Kidney (tissue), 13 donors: ENCODE measurements at regions not wholly inside any gene's neighbourhood (a gene's known extent, or its start where the extent isn't known, plus 50 kb on each side); places are given as distances from the start of the nearest gene placed in this dataset.
A peak's percentile ranks its signal among the peaks of the same experiment; 100 is the strongest.
"Not testable (repeated sequence)": the region's sequence is repeated elsewhere in the genome, so short reads cannot be mapped to it uniquely, and the experiment has no call there.

Source experiments
- DNase-seq, 5 donors: peaks; one replicate each; pipeline ENCODE4 v3.0.0-alpha.2; 2013 to 2020
- FAIRE-seq: peaks from 2 replicates; lab custom pipeline; 2012; peaks lifted over from hg19 to GRCh38; lab: Jason Lieb, UNC
- H3K27ac ChIP-seq, 2 donors: one replicate each; pipeline ENCODE4 v1.7.0; 2013; ENCODE audit warnings: low read depth in 2 of 2, low read length in 2 of 2, inconsistent platforms in 1 of 2
- H3K27me3 ChIP-seq: one replicate; pipeline ENCODE4 v1.7.1; 2013; ENCODE audit warnings: low read length, inconsistent platforms; ENCODE audit not compliant: control insufficient read depth, insufficient read depth
- H3K36me3 ChIP-seq, 3 donors: one replicate each; pipeline versions ENCODE4 v1.7.0 to v1.7.1; 2013; ENCODE audit warnings: low read length in 3 of 3, control low read depth in 1 of 3, inconsistent platforms in 1 of 3; ENCODE audit not compliant: insufficient read depth in 3 of 3, control insufficient read depth in 2 of 3
- H3K4me1 ChIP-seq, 3 donors: one replicate each; pipeline versions ENCODE4 v1.7.0 to v1.7.1; 2013; ENCODE audit warnings: low read length in 3 of 3, inconsistent platforms in 1 of 3, low read depth in 1 of 3; ENCODE audit not compliant: control insufficient read depth in 2 of 3, insufficient read depth in 2 of 3
- H3K4me3 ChIP-seq, 3 donors: one replicate each; pipeline versions ENCODE4 v1.7.0 to v1.8.1; 2013; ENCODE audit warnings: low read length in 3 of 3, control low read depth in 1 of 3, inconsistent platforms in 1 of 3
- H3K9ac ChIP-seq, 3 donors: one replicate each; pipeline versions ENCODE4 v1.7.0 to v1.7.1; 2013; ENCODE audit warnings: low read length in 3 of 3, control low read depth in 1 of 3, inconsistent platforms in 1 of 3
- H3K9me3 ChIP-seq, 3 donors: one replicate each; pipeline versions ENCODE4 v1.7.0 to v1.7.1; 2013; ENCODE audit warnings: low read length in 3 of 3, control low read depth in 1 of 3, inconsistent platforms in 1 of 3; ENCODE audit not compliant: control insufficient read depth in 2 of 3, insufficient read depth in 1 of 3
- intact Hi-C: fragments of 100-400 bp; cut with DNase I; formaldehyde crosslinking; loops from one replicate; pipeline ENCODE4 v1.11.1; 2022
- TF ChIP-seq, protein P1 (sequence below): IDR thresholded peaks from 3 replicates; pipeline ENCODE4 v1.5.1; 2012; ENCODE audit warnings: mild to moderate bottlenecking, moderate library complexity, borderline replicate concordance; ENCODE audit not compliant: insufficient read depth; ENCODE audit errors: extremely low read depth
- donor health status: control.
- donor health status: control.
- donor health status: control.
- donor health status: control.
- donor health status: control.
- donor health status: DM: yes; HTN: yes; CAD: no.
- donor health status: Normal renal cell carcinoma (clear cell type).

DNA sequence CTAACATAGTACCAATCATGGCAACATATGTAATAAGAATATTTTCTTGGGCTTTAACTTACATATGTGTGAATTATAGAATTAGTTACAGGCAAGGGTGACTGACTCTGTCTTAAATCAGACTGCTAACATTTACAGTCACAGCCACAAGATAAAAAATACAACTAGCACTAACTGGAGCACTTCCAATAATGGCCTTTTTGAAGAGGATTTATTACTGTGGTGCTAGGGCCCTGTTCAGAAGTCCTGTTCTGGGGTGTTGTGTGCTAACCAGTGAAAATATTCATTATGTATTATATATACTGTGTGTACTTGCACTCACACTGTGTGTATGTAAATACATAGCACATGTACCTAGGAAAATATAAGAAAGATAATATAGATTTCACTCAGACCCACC is 1611.2 kb downstream of the PCDH18 start:
- Histone ChIP-seq H3K27ac (no peak overlapping the region), H3K36me3 (no peaks in the 10 kb centered on the region), H3K4me1 (no peaks in the 10 kb centered on the region), H3K27me3 (no peaks in the 10 kb centered on the region), H3K9me3 (no peaks in the 10 kb centered on the region), H3K9ac (no peak overlapping the region), H3K4me3 (no peak overlapping the region)
- TF ChIP-seq, protein P1, sequence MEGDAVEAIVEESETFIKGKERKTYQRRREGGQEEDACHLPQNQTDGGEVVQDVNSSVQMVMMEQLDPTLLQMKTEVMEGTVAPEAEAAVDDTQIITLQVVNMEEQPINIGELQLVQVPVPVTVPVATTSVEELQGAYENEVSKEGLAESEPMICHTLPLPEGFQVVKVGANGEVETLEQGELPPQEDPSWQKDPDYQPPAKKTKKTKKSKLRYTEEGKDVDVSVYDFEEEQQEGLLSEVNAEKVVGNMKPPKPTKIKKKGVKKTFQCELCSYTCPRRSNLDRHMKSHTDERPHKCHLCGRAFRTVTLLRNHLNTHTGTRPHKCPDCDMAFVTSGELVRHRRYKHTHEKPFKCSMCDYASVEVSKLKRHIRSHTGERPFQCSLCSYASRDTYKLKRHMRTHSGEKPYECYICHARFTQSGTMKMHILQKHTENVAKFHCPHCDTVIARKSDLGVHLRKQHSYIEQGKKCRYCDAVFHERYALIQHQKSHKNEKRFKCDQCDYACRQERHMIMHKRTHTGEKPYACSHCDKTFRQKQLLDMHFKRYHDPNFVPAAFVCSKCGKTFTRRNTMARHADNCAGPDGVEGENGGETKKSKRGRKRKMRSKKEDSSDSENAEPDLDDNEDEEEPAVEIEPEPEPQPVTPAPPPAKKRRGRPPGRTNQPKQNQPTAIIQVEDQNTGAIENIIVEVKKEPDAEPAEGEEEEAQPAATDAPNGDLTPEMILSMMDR: no peak
- intact Hi-C loops: no loop called here
- DNase-seq: peak in 2 of 5 donors; percentile 4 to 16
- no peak for FAIRE-seq

DNA sequence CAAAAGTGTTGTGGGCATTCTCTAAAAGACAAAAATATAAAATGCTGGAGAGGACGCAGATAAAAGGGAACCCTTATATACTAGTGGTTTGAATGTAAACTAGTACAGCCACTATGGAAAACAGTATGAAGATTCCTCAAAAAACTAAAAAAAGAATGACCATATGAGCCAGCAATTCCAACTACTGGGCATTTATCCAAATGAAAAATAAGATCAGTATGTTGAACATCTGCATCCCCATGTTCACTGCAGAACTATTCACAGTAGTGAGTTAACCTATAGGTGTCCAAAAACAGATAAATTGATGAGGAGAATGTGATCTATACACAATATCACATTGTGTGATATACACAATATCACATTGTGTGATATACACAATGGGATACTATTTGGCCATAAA is 1615.3 kb downstream of the PCDH18 start:
- intact Hi-C loops: no loop called here
- H3K9ac ChIP-seq: no peak overlapping the region
- H3K27me3 ChIP-seq: no peaks in the 10 kb centered on the region

DNA sequence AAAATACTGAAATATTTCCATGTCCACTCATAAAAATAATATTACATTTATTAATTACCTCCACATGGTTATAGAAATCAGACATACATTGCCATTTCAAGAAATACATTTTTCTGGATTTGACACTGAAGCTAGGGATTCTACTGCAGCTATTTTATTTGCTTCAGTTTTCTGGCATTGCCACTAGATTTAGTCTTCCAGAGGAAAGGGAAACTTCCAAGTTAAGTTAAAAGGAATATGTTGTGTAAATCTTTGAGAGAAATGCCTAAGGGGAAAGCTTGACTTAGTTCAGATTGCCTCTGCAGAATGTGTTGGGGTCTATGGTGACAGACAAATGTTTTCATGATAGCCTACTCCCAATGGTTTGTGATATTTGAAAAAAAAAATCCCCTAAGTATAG is 1631.3 kb downstream of the PCDH18 start:
- Histone ChIP-seq H3K4me1 (no peaks in the 10 kb centered on the region), H3K27ac (no peak overlapping the region), H3K27me3 (no peaks in the 10 kb centered on the region), H3K4me3 (no peak overlapping the region), H3K36me3 (no peaks in the 10 kb centered on the region), H3K9me3 (no peaks in the 10 kb centered on the region), H3K9ac (no peak overlapping the region)
- TF ChIP-seq, protein P1: no peak
- FAIRE-seq: no peak
- intact Hi-C loops: no loop called here
- DNase-seq: no peak

More for the DNA sequence above, 1615.3 kb downstream of the PCDH18 start:
- H3K4me3 ChIP-seq: no peak overlapping the region
- FAIRE-seq (no peak), DNase-seq (peak in 1 of 5 donors; percentile 29)
- H3K9me3 ChIP-seq: no peaks in the 10 kb centered on the region
- TF ChIP-seq, protein P1: no peak
- no peaks in the 10 kb centered on the region for H3K36me3 ChIP-seq
- H3K27ac ChIP-seq: no peak overlapping the region
- no peaks in the 10 kb centered on the region for H3K4me1 ChIP-seq

DNA sequence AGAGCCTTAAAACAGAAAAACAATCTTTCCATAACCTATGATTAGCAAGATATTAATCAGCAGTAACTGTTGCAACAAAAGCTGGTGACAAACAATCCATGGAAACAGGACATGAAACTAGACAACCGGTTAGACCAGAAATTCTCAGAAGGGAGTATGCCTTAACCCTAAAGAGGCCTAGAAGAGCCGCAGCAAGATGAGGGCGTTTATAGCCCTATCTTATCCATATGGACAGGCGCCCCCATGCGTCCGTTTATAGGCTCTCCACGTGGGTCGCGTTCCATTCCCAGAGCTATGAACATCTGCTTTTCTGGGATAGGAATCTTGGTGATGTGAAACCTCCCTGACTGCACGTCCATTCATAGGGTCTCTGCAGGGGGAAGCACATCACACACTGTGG is 1662.7 kb upstream of the PABPC4L start:
- H3K4me3 ChIP-seq, H3K4me1 ChIP-seq, FAIRE-seq, H3K9ac ChIP-seq, H3K9me3 ChIP-seq, H3K27me3 ChIP-seq, intact Hi-C loops, H3K27ac ChIP-seq, H3K36me3 ChIP-seq: not testable (repeated sequence)
- DNase-seq: peak in 1 of 5 donors; percentile 7
